SK-N-SH treated with all-trans-retinoic acid at 6 μM for 48 hours (cell line): ENCODE measurements at regions not wholly inside any gene's neighbourhood (a gene's known extent, or its start where the extent isn't known, plus 50 kb on each side); places are given as distances from the start of the nearest gene placed in this dataset.

Experiments used
- ATAC-seq: fragments of 200-7000 bp; cut with Tn5 transposase; 3 replicates; pipeline ENCODE4 v1.9.1; 2020; ENCODE audit warnings: mild to moderate bottlenecking, moderate library complexity
- ARNTL ChIP-seq: fragments of 450-650 bp; formaldehyde crosslinking; IDR thresholded peaks from 2 replicates; pipeline ENCODE4 v1.5.0; 2020; ENCODE audit warnings: low read depth, mild to moderate bottlenecking, moderate library complexity, borderline replicate concordance
- BACH2 ChIP-seq: fragments of 250-450 bp; sonication (Bioruptor Pico); IDR thresholded peaks from 2 replicates; pipeline ENCODE4 v1.9.0; 2021; ENCODE audit warnings: mild to moderate bottlenecking, borderline replicate concordance
- CSRNP3 ChIP-seq: fragments of 250-450 bp; sonication (Bioruptor Pico); IDR thresholded peaks from 2 replicates; pipeline ENCODE4 v1.5.1; 2021; ENCODE audit warnings: mild to moderate bottlenecking, moderate library complexity
- ESRRG ChIP-seq: fragments of 250-450 bp; sonication (Bioruptor Pico); IDR thresholded peaks from 2 replicates; pipeline ENCODE4 v1.6.1; 2021; ENCODE audit warnings: mild to moderate bottlenecking
- GLIS3 ChIP-seq: fragments of 250-450 bp; sonication (Bioruptor Pico); IDR thresholded peaks from 2 replicates; pipeline ENCODE4 v1.5.0; 2020; ENCODE audit warnings: mild to moderate bottlenecking, moderate library complexity
- ISL1 ChIP-seq: fragments of 250-450 bp; sonication (Bioruptor Pico); IDR thresholded peaks from 2 replicates; pipeline ENCODE4 v2.1.2; 2022; ENCODE audit warnings: mild to moderate bottlenecking, moderate library complexity
- OSR1 ChIP-seq: fragments of 250-450 bp; sonication (Bioruptor Pico); IDR thresholded peaks from 2 replicates; pipeline ENCODE4 v1.8.0; 2022; ENCODE audit warnings: moderate library complexity, mild to moderate bottlenecking, inconsistent platforms
- PATZ1 ChIP-seq: fragments of 250-450 bp; sonication (Bioruptor Pico); IDR thresholded peaks from 2 replicates; pipeline ENCODE4 v1.8.0; 2020; ENCODE audit warnings: mild to moderate bottlenecking, moderate library complexity, borderline replicate concordance
- POU6F1 ChIP-seq: fragments of 250-450 bp; sonication (Bioruptor Pico); IDR thresholded peaks from 2 replicates; pipeline ENCODE4 v1.8.0; 2021; ENCODE audit warnings: low read depth, mild to moderate bottlenecking, moderate library complexity, borderline replicate concordance
- PPARA ChIP-seq: fragments of 250-450 bp; sonication (Bioruptor Pico); IDR thresholded peaks from 2 replicates; pipeline ENCODE4 v1.5.0; 2020; ENCODE audit warnings: mild to moderate bottlenecking, borderline replicate concordance
- RARB ChIP-seq: fragments of 250-450 bp; sonication (Bioruptor Pico); IDR thresholded peaks from 2 replicates; pipeline ENCODE4 v1.8.0; 2021; ENCODE audit warnings: mild to moderate bottlenecking, moderate library complexity
- SNAI2 ChIP-seq: fragments of 250-450 bp; sonication (Bioruptor Pico); IDR thresholded peaks from 2 replicates; pipeline ENCODE4 v1.5.0; 2020; ENCODE audit warnings: mild to moderate bottlenecking, moderate library complexity
- TCF4 ChIP-seq: fragments of 250-450 bp; sonication (Bioruptor Pico); IDR thresholded peaks from 2 replicates; pipeline ENCODE4 v1.8.0; 2021; ENCODE audit warnings: mild to moderate bottlenecking, moderate library complexity, borderline replicate concordance
- TOX ChIP-seq: fragments of 250-450 bp; sonication (Bioruptor Pico); IDR thresholded peaks from 2 replicates; pipeline ENCODE4 v1.8.0; 2021; ENCODE audit warnings: mild to moderate bottlenecking, moderate library complexity, borderline replicate concordance
- TSHZ2 ChIP-seq: fragments of 250-450 bp; sonication (Bioruptor Pico); IDR thresholded peaks from 2 replicates; pipeline ENCODE4 v1.5.0; 2020; ENCODE audit warnings: mild to moderate bottlenecking, moderate library complexity
- ZC3H10 ChIP-seq: fragments of 250-450 bp; sonication (Bioruptor Pico); IDR thresholded peaks from 2 replicates; pipeline ENCODE4 v1.5.1; 2021; ENCODE audit warnings: mild to moderate bottlenecking, moderate library complexity
- ZFP3 ChIP-seq: fragments of 250-450 bp; sonication (Bioruptor Pico); IDR thresholded peaks from 2 replicates; pipeline ENCODE4 v1.5.0; 2020; ENCODE audit warnings: mild to moderate bottlenecking, moderate library complexity
- ZFP30 ChIP-seq: fragments of 450-650 bp; formaldehyde crosslinking; IDR thresholded peaks from 2 replicates; pipeline ENCODE4 v1.5.0; 2022; ENCODE audit warnings: mild to moderate bottlenecking, moderate library complexity
- ZNF565 ChIP-seq: fragments of 450-650 bp; formaldehyde crosslinking; conservative IDR thresholded peaks from 2 replicates; pipeline ENCODE4 v1.5.0; 2020; ENCODE audit warnings: low read depth, mild to moderate bottlenecking, moderate library complexity
- ZNF70 ChIP-seq: fragments of 450-650 bp; formaldehyde crosslinking; IDR thresholded peaks from 2 replicates; pipeline ENCODE4 v1.5.0; 2020; ENCODE audit warnings: mild to moderate bottlenecking, moderate library complexity
- ZNF8 ChIP-seq: fragments of 450-650 bp; formaldehyde crosslinking; IDR thresholded peaks from 2 replicates; pipeline ENCODE4 v1.5.0; 2020; ENCODE audit warnings: mild to moderate bottlenecking, moderate library complexity

- no peak for ATAC-seq
- TF ChIP-seq TCF4 (CRISPR knock-in tag) (no peak), ISL1 (CRISPR knock-in tag) (no peak)
These were observed 232.3 kb downstream of the PABPC4L start for GRCh38 chr4:133969202-133969848.

- no peak for ATAC-seq
- no peak for TF ChIP-seq ZNF8 (CRISPR knock-in tag)
- no peak for TF ChIP-seq OSR1 (CRISPR knock-in tag)
- TF ChIP-seq ZFP3 = no peak
- no peak for TF ChIP-seq ZFP30 (CRISPR knock-in tag)
- TF ChIP-seq PATZ1 (CRISPR knock-in tag) = no peak
- TF ChIP-seq ZNF565 (CRISPR knock-in tag) = no peak
These were observed 233.4 kb downstream of the PABPC4L start for GRCh38 chr4:133968174-133968573.

- no peak for ATAC-seq
These were observed 240.6 kb downstream of the PABPC4L start for GRCh38 chr4:133960975-133961374.

GRCh38 chr4:133943081-133943480 lies 258.5 kb downstream of the PABPC4L start:
- ATAC-seq = no peak
- TF ChIP-seq POU6F1 (CRISPR knock-in tag) = no peak
- no peak for TF ChIP-seq ZFP3
- TF ChIP-seq ZNF70 (CRISPR knock-in tag) = no peak
- TF ChIP-seq, all 23 proteins: peak for 0

More at GRCh38 chr4:133960975-133961374, 240.6 kb downstream of the PABPC4L start:
- TF ChIP-seq POU6F1 (CRISPR knock-in tag) (no peak), BACH2 (CRISPR knock-in tag) (no peak), GLIS3 (CRISPR knock-in tag) (no peak), ZC3H10 (CRISPR knock-in tag) (no peak)

GRCh38 chr4:133938061-133938460 lies 263.5 kb downstream of the PABPC4L start:
- no peak for ATAC-seq
- no peak for TF ChIP-seq ZNF8 (CRISPR knock-in tag)
- TF ChIP-seq RARB (CRISPR knock-in tag) = no peak
- no peak for TF ChIP-seq BACH2 (CRISPR knock-in tag)
- TF ChIP-seq ESRRG (CRISPR knock-in tag) = no peak
- TF ChIP-seq PATZ1 (CRISPR knock-in tag) = no peak
- no peak for TF ChIP-seq PPARA (CRISPR knock-in tag)
- no peak for TF ChIP-seq OSR1 (CRISPR knock-in tag)
- TF ChIP-seq GLIS3 (CRISPR knock-in tag) = no peak
- TF ChIP-seq TSHZ2 (CRISPR knock-in tag) = no peak
- no peak for TF ChIP-seq ZNF565 (CRISPR knock-in tag)
- TF ChIP-seq TOX (CRISPR knock-in tag) = no peak
- TF ChIP-seq ARNTL (CRISPR knock-in tag) = no peak
- no peak for TF ChIP-seq SNAI2 (CRISPR knock-in tag)
- no peak for TF ChIP-seq ZFP30 (CRISPR knock-in tag)
- TF ChIP-seq CSRNP3 (CRISPR knock-in tag) = no peak
- no peak for TF ChIP-seq ZNF70 (CRISPR knock-in tag)
